ENCODE measurements at regions not wholly inside any gene's neighbourhood (a gene's known extent, or its start where the extent isn't known, plus 50 kb on each side); places are given as distances from the start of the nearest gene placed in this dataset.

- Histone ChIP-seq H3K27me3 (ENCODE audit: insufficient read depth, poor library complexity, severe bottlenecking) (no peaks in the 10 kb centered on the region), H3K4me3 (replicated peaks; ENCODE audit: insufficient read depth, low read length) (no peak overlapping the region), H3K27ac (replicated peaks) (no peak overlapping the region)
- no peak for DNase-seq (ENCODE audit: low read depth in 1 of 2, low spot score in 1 of 2)
- TF ChIP-seq GABPA (IDR thresholded peaks at IDR 0.05; ENCODE audit: low read depth) (no peak), POLR2AphosphoS5 (IDR thresholded peaks at IDR 0.05; ENCODE audit: low read depth) (no peak), SPI1 (IDR thresholded peaks at IDR 0.05; ENCODE audit: borderline replicate concordance, low read depth) (no peak)
- TF ChIP-seq, protein P1, sequence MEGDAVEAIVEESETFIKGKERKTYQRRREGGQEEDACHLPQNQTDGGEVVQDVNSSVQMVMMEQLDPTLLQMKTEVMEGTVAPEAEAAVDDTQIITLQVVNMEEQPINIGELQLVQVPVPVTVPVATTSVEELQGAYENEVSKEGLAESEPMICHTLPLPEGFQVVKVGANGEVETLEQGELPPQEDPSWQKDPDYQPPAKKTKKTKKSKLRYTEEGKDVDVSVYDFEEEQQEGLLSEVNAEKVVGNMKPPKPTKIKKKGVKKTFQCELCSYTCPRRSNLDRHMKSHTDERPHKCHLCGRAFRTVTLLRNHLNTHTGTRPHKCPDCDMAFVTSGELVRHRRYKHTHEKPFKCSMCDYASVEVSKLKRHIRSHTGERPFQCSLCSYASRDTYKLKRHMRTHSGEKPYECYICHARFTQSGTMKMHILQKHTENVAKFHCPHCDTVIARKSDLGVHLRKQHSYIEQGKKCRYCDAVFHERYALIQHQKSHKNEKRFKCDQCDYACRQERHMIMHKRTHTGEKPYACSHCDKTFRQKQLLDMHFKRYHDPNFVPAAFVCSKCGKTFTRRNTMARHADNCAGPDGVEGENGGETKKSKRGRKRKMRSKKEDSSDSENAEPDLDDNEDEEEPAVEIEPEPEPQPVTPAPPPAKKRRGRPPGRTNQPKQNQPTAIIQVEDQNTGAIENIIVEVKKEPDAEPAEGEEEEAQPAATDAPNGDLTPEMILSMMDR (IDR thresholded peaks at IDR 0.05; ENCODE audit: insufficient read depth, low read length) = no peak
- TF ChIP-seq, protein P2, sequence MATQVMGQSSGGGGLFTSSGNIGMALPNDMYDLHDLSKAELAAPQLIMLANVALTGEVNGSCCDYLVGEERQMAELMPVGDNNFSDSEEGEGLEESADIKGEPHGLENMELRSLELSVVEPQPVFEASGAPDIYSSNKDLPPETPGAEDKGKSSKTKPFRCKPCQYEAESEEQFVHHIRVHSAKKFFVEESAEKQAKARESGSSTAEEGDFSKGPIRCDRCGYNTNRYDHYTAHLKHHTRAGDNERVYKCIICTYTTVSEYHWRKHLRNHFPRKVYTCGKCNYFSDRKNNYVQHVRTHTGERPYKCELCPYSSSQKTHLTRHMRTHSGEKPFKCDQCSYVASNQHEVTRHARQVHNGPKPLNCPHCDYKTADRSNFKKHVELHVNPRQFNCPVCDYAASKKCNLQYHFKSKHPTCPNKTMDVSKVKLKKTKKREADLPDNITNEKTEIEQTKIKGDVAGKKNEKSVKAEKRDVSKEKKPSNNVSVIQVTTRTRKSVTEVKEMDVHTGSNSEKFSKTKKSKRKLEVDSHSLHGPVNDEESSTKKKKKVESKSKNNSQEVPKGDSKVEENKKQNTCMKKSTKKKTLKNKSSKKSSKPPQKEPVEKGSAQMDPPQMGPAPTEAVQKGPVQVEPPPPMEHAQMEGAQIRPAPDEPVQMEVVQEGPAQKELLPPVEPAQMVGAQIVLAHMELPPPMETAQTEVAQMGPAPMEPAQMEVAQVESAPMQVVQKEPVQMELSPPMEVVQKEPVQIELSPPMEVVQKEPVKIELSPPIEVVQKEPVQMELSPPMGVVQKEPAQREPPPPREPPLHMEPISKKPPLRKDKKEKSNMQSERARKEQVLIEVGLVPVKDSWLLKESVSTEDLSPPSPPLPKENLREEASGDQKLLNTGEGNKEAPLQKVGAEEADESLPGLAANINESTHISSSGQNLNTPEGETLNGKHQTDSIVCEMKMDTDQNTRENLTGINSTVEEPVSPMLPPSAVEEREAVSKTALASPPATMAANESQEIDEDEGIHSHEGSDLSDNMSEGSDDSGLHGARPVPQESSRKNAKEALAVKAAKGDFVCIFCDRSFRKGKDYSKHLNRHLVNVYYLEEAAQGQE (IDR thresholded peaks at IDR 0.05; ENCODE audit: insufficient replicate concordance, low read depth) = no peak
Observed at GRCh38 chr1:14217384-14217783, 381.1 kb upstream of the KAZN start.

DNA sequence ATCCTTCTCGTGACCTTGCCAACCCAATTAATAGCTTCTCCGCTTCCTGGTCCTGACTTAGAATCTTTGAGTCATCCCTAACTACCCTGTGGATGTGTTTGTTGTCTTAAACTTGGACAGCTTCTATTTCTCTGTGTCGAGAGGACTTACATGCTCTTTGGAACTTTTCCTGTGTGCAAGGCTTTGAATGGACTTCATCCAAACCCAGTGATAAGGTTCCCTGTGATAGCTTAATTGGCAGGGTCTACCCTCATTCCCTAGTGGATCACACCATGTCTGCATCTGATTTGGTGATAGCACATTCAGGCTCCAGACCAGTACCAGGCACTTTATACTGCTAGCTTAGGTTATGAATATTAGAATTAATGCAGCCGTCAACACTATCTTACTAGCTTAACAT, 378.2 kb upstream of the KAZN start:
- no peak for DNase-seq (ENCODE audit: low read depth in 1 of 2, low spot score in 1 of 2)
- Histone ChIP-seq H3K27me3 (ENCODE audit: insufficient read depth, poor library complexity, severe bottlenecking) (no peaks in the 10 kb centered on the region), H3K4me3 (replicated peaks; ENCODE audit: insufficient read depth, low read length) (no peak overlapping the region), H3K27ac (replicated peaks) (no peak overlapping the region)
- TF ChIP-seq, protein P2 (IDR thresholded peaks at IDR 0.05; ENCODE audit: insufficient replicate concordance, low read depth) = no peak
- no peak for TF ChIP-seq GABPA (IDR thresholded peaks at IDR 0.05; ENCODE audit: low read depth)
- TF ChIP-seq SPI1 (IDR thresholded peaks at IDR 0.05; ENCODE audit: borderline replicate concordance, low read depth) = no peak
- TF ChIP-seq, protein P1 (IDR thresholded peaks at IDR 0.05; ENCODE audit: insufficient read depth, low read length) = no peak
- TF ChIP-seq POLR2AphosphoS5 (IDR thresholded peaks at IDR 0.05; ENCODE audit: low read depth) = no peak

- DNase-seq (ENCODE audit: low read depth in 1 of 2, low spot score in 1 of 2) = no peak
- Histone ChIP-seq H3K27ac (replicated peaks) (no peak overlapping the region), H3K4me3 (replicated peaks; ENCODE audit: insufficient read depth, low read length) (no peak overlapping the region), H3K27me3 (ENCODE audit: insufficient read depth, poor library complexity, severe bottlenecking) (no peaks in the 10 kb centered on the region)
- TF ChIP-seq POLR2AphosphoS5 (IDR thresholded peaks at IDR 0.05; ENCODE audit: low read depth) = no peak
- TF ChIP-seq SPI1 (IDR thresholded peaks at IDR 0.05; ENCODE audit: borderline replicate concordance, low read depth) = no peak
- TF ChIP-seq, protein P1 (IDR thresholded peaks at IDR 0.05; ENCODE audit: insufficient read depth, low read length) = no peak
- TF ChIP-seq GABPA (IDR thresholded peaks at IDR 0.05; ENCODE audit: low read depth) = no peak
- TF ChIP-seq, protein P2 (IDR thresholded peaks at IDR 0.05; ENCODE audit: insufficient replicate concordance, low read depth) = no peak
Observed at GRCh38 chr1:14220811-14221210, 377.7 kb upstream of the KAZN start.
